CD8-positive, alpha-beta memory T cell (primary cell): ENCODE measurements at regions not wholly inside any gene's neighbourhood (a gene's known extent, or its start where the extent isn't known, plus 50 kb on each side); places are given as distances from the start of the nearest gene placed in this dataset.

Experiments
- CTCF ChIA-PET: fragments of 350-600 bp; sonication (Branson Sonifier 250); formaldehyde crosslinking; loops from one replicate; lab custom pipeline; 2021; ENCODE audit warnings: antibody characterized with exemption; lab: Charles Lee
- POLR2A ChIA-PET: fragments of 350-600 bp; sonication (Branson Sonifier 250); formaldehyde crosslinking; loops from one replicate; lab custom pipeline; 2021; ENCODE audit warnings: antibody characterized with exemption; lab: Charles Lee
- DNase-seq, 5 donors: peaks; one replicate each; pipeline versions ENCODE4 v3.0.0 to v3.0.0-alpha.2; 2020 to 2022; ENCODE audit warnings: mixed read lengths in 1 of 5
- H3K27ac ChIP-seq: one replicate; pipeline ENCODE4 v1.7.0; 2013; ENCODE audit warnings: low read depth, mild to moderate bottlenecking, low read length, moderate library complexity
- H3K27me3 ChIP-seq: 2 replicates; pipeline ENCODE4 v1.7.0; 2013; ENCODE audit warnings: low read length, mild to moderate bottlenecking; ENCODE audit not compliant: insufficient read depth, poor library complexity, severe bottlenecking
- H3K36me3 ChIP-seq: 2 replicates; pipeline ENCODE4 v1.7.0; 2013; ENCODE audit warnings: mild to moderate bottlenecking, low read length, moderate library complexity; ENCODE audit not compliant: insufficient read depth
- H3K4me1 ChIP-seq: 2 replicates; pipeline ENCODE4 v1.7.0; 2013; ENCODE audit warnings: mild to moderate bottlenecking, low read length, moderate library complexity; ENCODE audit not compliant: insufficient read depth
- H3K4me3 ChIP-seq: 2 replicates; pipeline ENCODE4 v1.7.0; 2013; ENCODE audit warnings: mild to moderate bottlenecking, low read length
- H3K9me3 ChIP-seq: 2 replicates; pipeline ENCODE4 v1.7.0; 2013; ENCODE audit warnings: mild to moderate bottlenecking, low read length
- H3K27ac Mint-ChIP-seq, 8 donors: one replicate each; pipeline ENCODE4 v1.8.0; 2020 to 2021; ENCODE audit warnings: mixed read lengths in 8 of 8, mild to moderate bottlenecking in 6 of 8, inconsistent platforms in 3 of 8, moderate library complexity in 3 of 8
- H3K27me3 Mint-ChIP-seq, 2 donors: one replicate each; pipeline ENCODE4 v1.8.0; 2020 to 2021; ENCODE audit warnings: mixed read lengths in 2 of 2, mild to moderate bottlenecking in 1 of 2, moderate library complexity in 1 of 2
- H3K36me3 Mint-ChIP-seq, 3 donors: one replicate each; pipeline ENCODE4 v1.8.0; 2020 to 2021; ENCODE audit warnings: mixed read lengths in 3 of 3, inconsistent platforms in 1 of 3, mild to moderate bottlenecking in 1 of 3
- H3K4me1 Mint-ChIP-seq, 3 donors: one replicate each; pipeline ENCODE4 v1.8.0; 2020 to 2021; ENCODE audit warnings: mixed read lengths in 3 of 3, inconsistent platforms in 1 of 3, mild to moderate bottlenecking in 1 of 3
- H3K4me3 Mint-ChIP-seq, 7 donors: one replicate each; pipeline ENCODE4 v1.8.0; 2020 to 2021; ENCODE audit warnings: mixed read lengths in 7 of 7, mild to moderate bottlenecking in 6 of 7, moderate library complexity in 4 of 7, inconsistent platforms in 2 of 7
- H3K9me3 Mint-ChIP-seq, 5 donors: one replicate each; pipeline ENCODE4 v1.8.0; 2020 to 2022; ENCODE audit warnings: mixed read lengths in 5 of 5, mild to moderate bottlenecking in 3 of 5, moderate library complexity in 2 of 5, inconsistent platforms in 1 of 5

DNA sequence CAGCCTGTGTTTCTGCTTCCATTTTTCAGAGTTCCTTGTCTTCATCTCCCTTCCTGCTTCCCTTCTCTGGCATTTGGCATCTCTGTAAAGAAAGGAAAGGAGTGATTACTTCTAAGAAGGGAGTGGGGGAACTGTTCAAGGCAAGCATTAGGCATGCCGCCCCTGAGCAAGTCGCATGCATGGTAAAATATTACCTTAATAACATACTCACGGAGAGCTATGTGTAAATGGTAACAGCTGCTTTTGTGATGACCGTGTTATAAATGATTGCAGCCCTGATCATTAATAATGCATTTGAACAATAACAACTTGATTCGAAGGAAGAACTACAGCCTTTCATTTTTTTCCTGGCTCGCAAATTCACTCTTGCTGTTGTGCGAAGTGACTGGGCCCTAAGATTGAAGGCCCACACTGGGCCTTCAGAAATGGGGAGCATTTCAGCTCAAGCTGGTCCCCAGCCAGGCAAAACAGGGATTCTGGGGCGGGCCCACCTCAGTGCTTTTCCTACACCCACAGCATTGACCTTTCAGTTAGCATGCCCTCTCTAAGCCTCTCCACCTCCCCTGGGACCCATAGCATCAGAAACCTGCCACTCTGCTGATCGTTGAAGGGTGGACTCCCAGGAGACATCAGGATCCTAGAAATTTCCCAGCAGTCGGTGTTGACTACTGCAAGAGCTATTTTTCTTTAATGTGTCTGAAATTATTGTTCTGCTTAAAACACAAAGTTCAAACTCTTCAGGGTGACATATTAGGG is 263.0 kb upstream of the CADM1 start:
- CTCF ChIA-PET: no interaction called here
- Histone ChIP-seq H3K27ac (no peak overlapping the region), H3K4me3 (no peak overlapping the region), H3K4me1 (no peaks in the 10 kb centered on the region), H3K9me3 (no peaks in the 10 kb centered on the region), H3K27me3 (no peaks in the 10 kb centered on the region), H3K36me3 (no peaks in the 10 kb centered on the region)
- peaks cover 0 to 1% (median 0%) of the 10 kb centered on the region in 3 donors for H3K36me3 Mint-ChIP-seq
- H3K4me3 Mint-ChIP-seq: no peak overlapping the region
- no peaks in the 10 kb centered on the region for H3K4me1 Mint-ChIP-seq
- POLR2A ChIA-PET: no interaction called here
- peaks cover 2 to 5% of the 10 kb centered on the region in 2 donors for H3K27me3 Mint-ChIP-seq
- H3K27ac Mint-ChIP-seq: peak overlapping the region in 1 of 8 donors; percentile 29
- peaks cover 0 to 3% (median 0%) of the 10 kb centered on the region in 5 donors for H3K9me3 Mint-ChIP-seq
- no peak for DNase-seq

GRCh38 chr11:115766561-115766960 is 262.3 kb upstream of the CADM1 start:
- Histone ChIP-seq H3K27me3 (no peaks in the 10 kb centered on the region), H3K4me3 (no peak overlapping the region), H3K9me3 (no peaks in the 10 kb centered on the region), H3K27ac (no peak overlapping the region), H3K36me3 (no peaks in the 10 kb centered on the region), H3K4me1 (no peaks in the 10 kb centered on the region)
- no peak overlapping the region for H3K4me3 Mint-ChIP-seq
- H3K27ac Mint-ChIP-seq: no peak overlapping the region
- H3K4me1 Mint-ChIP-seq: no peaks in the 10 kb centered on the region
- ChIA-PET CTCF (no interaction called here), POLR2A (no interaction called here)
- no peak for DNase-seq
- peaks cover 7 to 12% of the 10 kb centered on the region in 2 donors for H3K27me3 Mint-ChIP-seq
- peaks cover 0 to 4% (median 1%) of the 10 kb centered on the region in 5 donors for H3K9me3 Mint-ChIP-seq
- H3K36me3 Mint-ChIP-seq: peaks cover 0 to 1% (median 0%) of the 10 kb centered on the region in 3 donors

DNA sequence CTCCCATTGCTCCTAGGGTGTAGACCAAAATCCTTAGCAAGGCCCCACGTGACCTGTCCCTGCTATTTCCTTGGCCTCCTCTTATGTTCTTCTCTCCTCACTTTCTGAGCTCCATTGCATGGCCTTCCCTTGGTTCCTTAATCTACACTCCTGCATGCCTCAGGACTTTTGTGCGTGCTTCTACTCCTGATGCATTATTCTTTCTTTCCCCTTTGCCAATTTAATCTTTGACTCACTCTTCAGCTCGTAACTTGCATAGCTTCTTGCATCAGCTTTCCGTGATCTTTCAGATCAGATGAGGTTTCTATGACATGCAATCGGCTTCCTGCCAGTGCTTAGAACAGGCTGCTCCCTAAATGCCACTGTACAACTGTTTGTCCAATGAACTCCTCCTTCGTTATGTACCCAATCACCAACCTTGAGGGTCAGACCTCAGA is 261.6 kb upstream of the CADM1 start:
- POLR2A ChIA-PET: no interaction called here
- DNase-seq: no peak

GRCh38 chr11:115764176-115764575 is 260.0 kb upstream of the CADM1 start:
- Histone ChIP-seq H3K27me3 (no peaks in the 10 kb centered on the region), H3K9me3 (no peaks in the 10 kb centered on the region), H3K27ac (no peak overlapping the region), H3K4me1 (no peaks in the 10 kb centered on the region), H3K4me3 (no peak overlapping the region), H3K36me3 (no peaks in the 10 kb centered on the region)
- Mint-ChIP-seq H3K4me3 (no peak overlapping the region), H3K9me3 (peaks cover 0 to 4% (median 1%) of the 10 kb centered on the region in 5 donors), H3K27me3 (peaks cover 12 to 15% of the 10 kb centered on the region in 2 donors), H3K4me1 (no peaks in the 10 kb centered on the region), H3K36me3 (no peaks in the 10 kb centered on the region), H3K27ac (no peak overlapping the region)
- CTCF ChIA-PET: no interaction called here
- POLR2A ChIA-PET: no interaction called here
- DNase-seq: no peak

More for the DNA sequence above, 261.6 kb upstream of the CADM1 start:
- CTCF ChIA-PET: no interaction called here
- Mint-ChIP-seq H3K4me1 (no peaks in the 10 kb centered on the region), H3K9me3 (peaks cover 0 to 5% (median 1%) of the 10 kb centered on the region in 5 donors), H3K27me3 (peaks cover 8 to 15% of the 10 kb centered on the region in 2 donors), H3K36me3 (no peaks in the 10 kb centered on the region), H3K4me3 (no peak overlapping the region), H3K27ac (no peak overlapping the region)
- H3K9me3 ChIP-seq: no peaks in the 10 kb centered on the region
- no peak overlapping the region for H3K4me3 ChIP-seq
- no peak overlapping the region for H3K27ac ChIP-seq
- H3K4me1 ChIP-seq: no peaks in the 10 kb centered on the region
- no peaks in the 10 kb centered on the region for H3K27me3 ChIP-seq
- no peaks in the 10 kb centered on the region for H3K36me3 ChIP-seq

DNA sequence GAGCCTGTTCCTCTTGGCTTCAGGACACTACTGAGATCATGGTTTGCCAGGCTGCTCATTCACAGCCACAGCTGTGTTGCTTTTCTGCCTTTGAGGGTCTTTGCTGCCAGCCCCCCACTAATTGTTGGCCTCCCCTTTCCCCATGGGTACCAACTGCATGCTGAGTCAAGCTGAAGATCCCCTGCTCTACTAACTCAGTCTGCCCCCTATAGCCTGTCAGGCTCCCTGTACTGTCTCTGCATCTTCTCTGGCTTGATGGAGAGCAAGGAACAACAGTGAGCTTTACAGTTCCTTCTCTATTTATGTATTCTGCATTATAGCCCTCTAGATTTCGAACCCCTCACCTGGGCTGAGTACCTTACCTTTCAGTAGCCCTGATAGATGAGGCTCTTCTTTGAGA is 257.6 kb upstream of the CADM1 start:
- CTCF ChIA-PET: no interaction called here
- Mint-ChIP-seq H3K27ac (no peak overlapping the region), H3K4me1 (peaks cover 0 to 2% (median 0%) of the 10 kb centered on the region in 3 donors), H3K27me3 (peaks cover 23 to 31% of the 10 kb centered on the region in 2 donors), H3K36me3 (no peaks in the 10 kb centered on the region), H3K9me3 (peaks cover 0 to 6% (median 1%) of the 10 kb centered on the region in 5 donors), H3K4me3 (no peak overlapping the region)
- no peaks in the 10 kb centered on the region for H3K4me1 ChIP-seq
- no peaks in the 10 kb centered on the region for H3K36me3 ChIP-seq
- no peaks in the 10 kb centered on the region for H3K27me3 ChIP-seq
- no peaks in the 10 kb centered on the region for H3K9me3 ChIP-seq
- no peak overlapping the region for H3K4me3 ChIP-seq
- H3K27ac ChIP-seq: no peak overlapping the region
- POLR2A ChIA-PET: no interaction called here
- no peak for DNase-seq

- DNase-seq: no peak
- Mint-ChIP-seq H3K9me3 (peaks cover 0 to 6% (median 1%) of the 10 kb centered on the region in 5 donors), H3K4me3 (no peak overlapping the region), H3K4me1 (peaks cover 0 to 2% (median 0%) of the 10 kb centered on the region in 3 donors), H3K27me3 (peaks cover 24 to 31% of the 10 kb centered on the region in 2 donors), H3K27ac (no peak overlapping the region), H3K36me3 (no peaks in the 10 kb centered on the region)
- Histone ChIP-seq H3K9me3 (no peaks in the 10 kb centered on the region), H3K27me3 (no peaks in the 10 kb centered on the region), H3K36me3 (no peaks in the 10 kb centered on the region), H3K4me3 (no peak overlapping the region), H3K4me1 (no peaks in the 10 kb centered on the region), H3K27ac (no peak overlapping the region)
- CTCF ChIA-PET: no interaction called here
- POLR2A ChIA-PET: no interaction called here
Measured at GRCh38 chr11:115761348-115761747, 257.1 kb upstream of the CADM1 start.

- H3K27me3 ChIP-seq: no peaks in the 10 kb centered on the region
- no peak overlapping the region for H3K4me3 ChIP-seq
- Mint-ChIP-seq H3K27ac (no peak overlapping the region), H3K9me3 (peaks cover 0 to 6% (median 1%) of the 10 kb centered on the region in 5 donors), H3K36me3 (no peaks in the 10 kb centered on the region), H3K4me3 (peak overlapping the region in 3 of 7 donors; percentile 16 to 21 (median 18)), H3K27me3 (peaks cover 24 to 31% of the 10 kb centered on the region in 2 donors), H3K4me1 (peaks cover 0 to 2% (median 0%) of the 10 kb centered on the region in 3 donors)
- H3K27ac ChIP-seq: no peak overlapping the region
- H3K36me3 ChIP-seq: no peaks in the 10 kb centered on the region
- CTCF ChIA-PET: no interaction called here
- POLR2A ChIA-PET: no interaction called here
- no peaks in the 10 kb centered on the region for H3K9me3 ChIP-seq
- H3K4me1 ChIP-seq: no peaks in the 10 kb centered on the region
- DNase-seq: no peak
Measured at GRCh38 chr11:115760461-115761320, 256.5 kb upstream of the CADM1 start.
